ENCODE measurements at regions not wholly inside any gene's neighbourhood (a gene's known extent, or its start where the extent isn't known, plus 50 kb on each side); places are given as distances from the start of the nearest gene placed in this dataset.

DNA sequence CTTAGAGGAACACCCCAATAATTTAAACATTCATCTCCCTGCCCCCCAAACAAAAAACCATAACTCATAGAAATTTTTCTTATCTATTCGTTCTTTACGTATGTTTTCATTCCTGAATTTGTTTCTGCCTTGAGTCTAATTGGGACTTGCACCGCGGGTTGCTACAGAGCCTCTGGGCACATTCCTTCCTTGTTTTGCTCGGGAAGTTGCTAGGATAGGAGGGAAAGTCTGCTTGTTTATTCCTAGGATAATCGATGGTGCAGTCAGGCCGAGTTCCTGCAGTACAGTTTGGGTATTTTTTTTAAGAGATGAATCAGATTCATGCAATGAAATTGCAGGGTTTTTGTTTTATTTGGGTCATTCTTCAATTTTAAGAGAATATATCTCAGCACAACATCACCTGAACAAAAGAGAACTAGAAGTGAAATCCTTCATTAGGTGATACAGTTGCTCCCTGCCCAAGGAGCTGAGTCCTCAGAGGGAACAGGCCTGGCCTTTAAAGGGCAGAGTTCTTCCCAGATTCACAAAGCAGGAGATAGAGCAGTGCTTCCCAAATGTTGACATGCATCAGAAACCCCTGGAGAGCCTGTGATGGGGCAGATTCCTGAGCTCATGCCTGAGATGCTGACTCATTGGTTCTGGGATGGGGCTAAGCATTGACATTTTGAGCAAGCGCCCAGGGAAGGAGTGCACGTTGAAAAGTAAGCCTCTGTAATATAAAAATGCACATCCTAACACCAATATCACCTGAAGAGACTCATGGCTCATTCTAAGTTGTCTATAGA is 114.9 kb upstream of the FAM9B start:
- TF ChIP-seq CTCF (IDR thresholded peaks at IDR 0.05), result no peak

GRCh38 chrX:9149501-9150245 is 115.7 kb upstream of the FAM9B start:
- TF ChIP-seq CTCF (IDR thresholded peaks at IDR 0.05), result no peak

GRCh38 chrX:9151772-9152307 is 117.9 kb upstream of the FAM9B start:
- TF ChIP-seq CTCF (IDR thresholded peaks at IDR 0.05), result no peak

DNA sequence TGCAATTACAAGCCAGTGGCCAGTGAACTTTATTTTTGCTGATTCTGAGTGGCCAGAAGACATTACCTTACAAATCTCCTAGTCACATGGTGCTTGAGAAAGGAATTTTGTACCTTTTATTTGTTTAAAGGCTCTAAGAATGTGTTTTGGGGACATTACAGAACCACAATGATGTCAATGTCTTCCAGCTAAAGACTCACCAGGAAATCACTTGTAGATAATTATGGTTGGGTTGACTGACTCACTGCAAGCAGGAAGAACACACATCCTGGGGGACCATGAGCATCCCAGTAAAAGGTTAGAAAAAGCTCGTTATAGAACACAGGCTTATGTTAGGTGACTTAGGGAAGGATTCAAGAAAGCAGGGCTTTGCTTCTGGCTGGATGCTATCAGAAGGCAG is 119.4 kb upstream of the FAM9B start:
- no peak for TF ChIP-seq CTCF (IDR thresholded peaks at IDR 0.05)

- no peak for TF ChIP-seq CTCF (IDR thresholded peaks at IDR 0.05)
Measured at GRCh38 chrX:9158611-9159010, 124.7 kb upstream of the FAM9B start.

- TF ChIP-seq CTCF (IDR thresholded peaks at IDR 0.05), result no peak
Measured at GRCh38 chrX:9160698-9161329, 126.9 kb upstream of the FAM9B start.

GRCh38 chrX:9162698-9163097 is 128.8 kb upstream of the FAM9B start:
- no peak for TF ChIP-seq CTCF (IDR thresholded peaks at IDR 0.05)

Measured in LNCAP (cell line).